GM18909 (cell line): ENCODE measurements at regions not wholly inside any gene's neighbourhood (a gene's known extent, or its start where the extent isn't known, plus 50 kb on each side); places are given as distances from the start of the nearest gene placed in this dataset.
A peak's percentile ranks its signal among the peaks of the same experiment; 100 is the strongest.

Experiments
- ATAC-seq: cut with Tn5 transposase; IDR thresholded peaks from one replicate; pipeline ENCODE4 v1.9.1; 2021; ENCODE audit warnings: mild to moderate bottlenecking; ENCODE audit not compliant: unreplicated experiment, poor library complexity

- no peak for ATAC-seq
Measured at GRCh38 chr1:105632342-105633196, 1423.9 kb upstream of the PRMT6 start.

GRCh38 chr1:105636052-105636451 is 1420.4 kb upstream of the PRMT6 start:
- no peak for ATAC-seq

GRCh38 chr1:105641407-105641806 is 1415.1 kb upstream of the PRMT6 start:
- ATAC-seq = no peak

GRCh38 chr1:105652109-105652508 is 1404.4 kb upstream of the PRMT6 start:
- ATAC-seq = no peak

GRCh38 chr1:105655032-105655431 is 1401.4 kb upstream of the PRMT6 start:
- no peak for ATAC-seq

- ATAC-seq = no peak
Measured at GRCh38 chr1:105664495-105664894, 1392.0 kb upstream of the PRMT6 start.

GRCh38 chr1:105678334-105678733 is 1378.1 kb upstream of the PRMT6 start:
- ATAC-seq = no peak

- ATAC-seq = no peak
Measured at GRCh38 chr1:105684714-105685113, 1371.8 kb upstream of the PRMT6 start.

- ATAC-seq = no peak
Measured at GRCh38 chr1:105686026-105686425, 1370.4 kb upstream of the PRMT6 start.

GRCh38 chr1:105686874-105687690 is 1369.4 kb upstream of the PRMT6 start:
- no peak for ATAC-seq

GRCh38 chr1:105700723-105701122 is 1355.8 kb upstream of the PRMT6 start:
- no peak for ATAC-seq

GRCh38 chr1:105724286-105724685 is 1332.2 kb upstream of the PRMT6 start:
- ATAC-seq = no peak

- ATAC-seq = no peak
Measured at GRCh38 chr1:105730701-105731100, 1325.8 kb upstream of the PRMT6 start.

- ATAC-seq = no peak
Measured at GRCh38 chr1:105736349-105736748, 1320.1 kb upstream of the PRMT6 start.

GRCh38 chr1:105779727-105780126 is 1276.7 kb upstream of the PRMT6 start:
- ATAC-seq = no peak

- ATAC-seq = no peak
Measured at GRCh38 chr1:105785021-105785420, 1271.5 kb upstream of the PRMT6 start.

- ATAC-seq = peak; percentile 70
Measured at GRCh38 chr1:105793536-105794146, 1262.8 kb upstream of the PRMT6 start.

GRCh38 chr1:105795741-105796140 is 1260.7 kb upstream of the PRMT6 start:
- ATAC-seq = no peak

- no peak for ATAC-seq
Measured at GRCh38 chr1:105830571-105831146, 1225.8 kb upstream of the PRMT6 start.

GRCh38 chr1:105838071-105838470 is 1218.4 kb upstream of the PRMT6 start:
- no peak for ATAC-seq

GRCh38 chr1:105865546-105865945 is 1190.9 kb upstream of the PRMT6 start:
- no peak for ATAC-seq
